ENCODE measurements at regions not wholly inside any gene's neighbourhood (a gene's known extent, or its start where the extent isn't known, plus 50 kb on each side); places are given as distances from the start of the nearest gene placed in this dataset.

GRCh38 chr5:15300141-15300540, 199.8 kb upstream of the FBXL7 start:
- TF ChIP-seq POLR2A (IDR thresholded peaks at IDR 0.05; ENCODE audit: control extremely low read depth in 1 of 2, low read depth in 2 of 2, low read length in 2 of 2), result no peak
- TF ChIP-seq RBBP5 (IDR thresholded peaks at IDR 0.05; ENCODE audit: borderline replicate concordance, low read depth, low read length), result no peak
- TF ChIP-seq CTCF (IDR thresholded peaks at IDR 0.05; ENCODE audit: control extremely low read depth in 1 of 3, insufficient read depth in 1 of 3, low read depth in 1 of 3, low read length in 3 of 3), result no peak
- TF ChIP-seq POLR2AphosphoS5 (IDR thresholded peaks at IDR 0.05; ENCODE audit: low read depth, low read length), result no peak
- TF ChIP-seq EP300 (IDR thresholded peaks at IDR 0.05; ENCODE audit: borderline replicate concordance in 1 of 2, low read depth in 2 of 2, low read length in 2 of 2), result no peak
- TF ChIP-seq TCF12 (IDR thresholded peaks at IDR 0.05; ENCODE audit: low read depth, low read length), result no peak
- TF ChIP-seq RFX5 (IDR thresholded peaks at IDR 0.05; ENCODE audit: borderline replicate concordance, low read depth, low read length), result no peak
- no peak for TF ChIP-seq CTBP2 (IDR thresholded peaks at IDR 0.05; ENCODE audit: borderline replicate concordance, insufficient read depth, insufficient read length, low read length)

All from H1 (cell line).